Stomach (tissue), 4 donors: ENCODE measurements at regions not wholly inside any gene's neighbourhood (a gene's known extent, or its start where the extent isn't known, plus 50 kb on each side); places are given as distances from the start of the nearest gene placed in this dataset.

Experiments
- CTCF ChIP-seq, 7 experiments: fragments of 450-650 bp in 4 of 7; fragments of 200-600 bp in 3 of 7; sonication (generic) in 3 of 7; IDR thresholded peaks; one replicate each; pipeline ENCODE4 v1.5.1; 2016 to 2019; ENCODE audit warnings: antibody characterized with exemption in 7 of 7, control low read depth in 2 of 7, mild to moderate bottlenecking in 1 of 7
- EP300 ChIP-seq: sonication (generic); formaldehyde crosslinking; IDR thresholded peaks from one replicate; pipeline ENCODE4 v1.6.1; 2017; ENCODE audit warnings: antibody characterized with exemption
- POLR2A ChIP-seq, 4 donors: fragments of 450-650 bp; IDR thresholded peaks; one replicate each; pipeline ENCODE4 v1.6.1; 2016; ENCODE audit warnings: antibody characterized with exemption in 4 of 4, control low read depth in 2 of 4, mild to moderate bottlenecking in 1 of 4, moderate library complexity in 1 of 4
- POLR2AphosphoS5 ChIP-seq, 3 donors: sonication (generic); formaldehyde crosslinking; IDR thresholded peaks; one replicate each; pipeline ENCODE4 v1.6.1; 2016; ENCODE audit warnings: antibody characterized with exemption in 3 of 3

DNA sequence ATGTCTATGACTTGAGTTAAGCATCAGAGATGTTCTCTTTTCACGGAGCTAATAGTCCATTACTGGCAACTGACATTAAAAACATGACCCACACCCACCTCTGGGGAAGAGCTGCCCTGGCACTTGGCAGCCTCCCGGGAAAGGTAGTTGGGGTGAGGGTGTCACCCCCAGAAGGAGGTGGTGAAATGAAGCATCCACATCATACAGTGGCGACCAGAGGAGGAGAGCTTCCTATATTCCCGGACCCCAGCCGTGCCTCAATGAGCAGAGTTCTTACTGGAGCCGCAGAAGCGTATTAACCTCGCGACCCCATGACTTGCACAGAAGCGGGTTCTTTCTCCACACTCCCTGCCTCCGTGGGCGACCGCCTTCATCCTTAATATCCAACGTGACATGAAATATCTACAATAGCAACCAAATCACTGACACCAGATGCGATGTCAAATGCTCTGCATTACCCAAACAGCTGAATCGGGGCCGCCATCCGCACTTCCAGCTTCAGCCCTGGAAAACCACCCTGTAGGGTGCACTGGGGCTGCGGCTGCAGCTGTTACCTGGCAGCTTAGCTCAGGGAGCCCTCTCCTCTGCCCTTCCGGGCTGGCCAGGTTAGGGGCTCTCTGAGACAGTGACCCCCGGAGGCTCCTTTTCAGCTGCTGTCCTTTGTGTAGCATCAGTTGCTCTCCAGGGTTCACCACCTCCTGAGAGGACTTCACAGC lies 103.1 kb upstream of the PARD3 start:
- no peak for TF ChIP-seq POLR2AphosphoS5 (IDR thresholded peaks at IDR 0.05)
- TF ChIP-seq POLR2A (IDR thresholded peaks at IDR 0.05): no peak
- no peak for TF ChIP-seq CTCF (IDR thresholded peaks at IDR 0.05)
- no peak for TF ChIP-seq EP300
